DMS153 treated with DMSO at 0.1 percent for 48 hours (cell line): ENCODE measurements at regions not wholly inside any gene's neighbourhood (a gene's known extent, or its start where the extent isn't known, plus 50 kb on each side); places are given as distances from the start of the nearest gene placed in this dataset.

Experiments
- DNase-seq: peaks from one replicate; lab custom pipeline; 2025; ENCODE audit not compliant: unreplicated experiment; lab: John Stamatoyannopoulos, UW

DNA sequence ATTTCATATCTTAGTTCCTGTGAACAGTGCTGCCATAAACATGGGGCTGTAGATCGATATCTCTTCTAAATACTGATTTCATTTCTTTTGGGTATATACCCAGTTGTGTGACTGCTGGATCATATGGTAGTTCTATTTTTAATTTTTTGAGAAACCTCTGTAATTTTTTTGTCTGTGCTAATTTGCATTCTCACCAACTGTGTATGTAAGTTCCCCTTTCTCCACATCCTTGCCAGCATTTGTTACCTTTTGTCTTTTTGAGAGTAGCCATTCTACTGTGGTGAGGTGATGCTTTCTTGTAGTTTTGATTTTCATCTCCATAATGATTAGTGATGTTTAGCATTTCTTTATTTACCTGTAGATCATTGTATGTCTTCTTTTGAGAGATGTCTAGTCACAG lies 2086.5 kb upstream of the TENM3 start:
- no peak for DNase-seq

- DNase-seq = no peak
Measured at GRCh38 chr4:180160195-180160983, 2082.8 kb upstream of the TENM3 start.

GRCh38 chr4:180164799-180165198 lies 2078.4 kb upstream of the TENM3 start:
- no peak for DNase-seq

GRCh38 chr4:180169394-180169793 lies 2073.8 kb upstream of the TENM3 start:
- DNase-seq = no peak

GRCh38 chr4:180169966-180170365 lies 2073.2 kb upstream of the TENM3 start:
- DNase-seq = no peak

DNA sequence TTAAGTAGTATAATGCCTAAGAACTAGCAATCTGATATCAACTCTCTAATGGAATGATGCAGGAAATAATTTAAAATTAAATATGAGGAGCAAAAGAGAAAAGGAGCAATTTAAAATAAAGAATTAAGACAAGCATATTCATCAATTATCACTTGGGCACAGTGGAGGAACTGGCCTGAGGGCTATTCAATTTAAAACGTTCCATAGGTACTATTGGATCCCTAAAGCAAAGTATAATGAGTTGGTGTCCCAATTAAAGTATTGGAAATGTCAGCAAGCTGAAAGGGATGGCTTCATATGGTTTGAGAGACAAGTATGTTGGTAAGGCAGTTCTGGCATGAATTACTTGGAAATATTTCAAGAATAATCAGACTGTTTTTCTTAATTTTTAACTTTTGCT lies 2064.1 kb upstream of the TENM3 start:
- no peak for DNase-seq

DNA sequence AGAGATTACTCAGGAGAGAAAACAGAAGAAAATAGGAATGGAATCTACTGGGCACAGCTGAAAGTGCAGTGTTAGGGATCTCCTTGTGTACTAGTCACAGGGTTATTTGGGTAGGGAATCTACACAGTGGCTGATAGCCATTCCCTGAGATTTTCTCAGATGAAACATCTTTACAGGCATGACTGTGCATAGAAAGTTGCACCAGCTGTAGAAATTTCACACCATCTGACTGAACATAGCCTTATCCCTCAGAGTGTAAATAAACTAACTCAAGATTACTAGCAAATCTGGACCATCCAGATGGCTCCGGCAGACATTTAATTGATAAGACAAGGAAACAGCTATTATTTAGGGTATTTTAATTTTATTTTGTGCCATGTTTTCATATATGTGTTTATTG lies 2053.5 kb upstream of the TENM3 start:
- no peak for DNase-seq

DNA sequence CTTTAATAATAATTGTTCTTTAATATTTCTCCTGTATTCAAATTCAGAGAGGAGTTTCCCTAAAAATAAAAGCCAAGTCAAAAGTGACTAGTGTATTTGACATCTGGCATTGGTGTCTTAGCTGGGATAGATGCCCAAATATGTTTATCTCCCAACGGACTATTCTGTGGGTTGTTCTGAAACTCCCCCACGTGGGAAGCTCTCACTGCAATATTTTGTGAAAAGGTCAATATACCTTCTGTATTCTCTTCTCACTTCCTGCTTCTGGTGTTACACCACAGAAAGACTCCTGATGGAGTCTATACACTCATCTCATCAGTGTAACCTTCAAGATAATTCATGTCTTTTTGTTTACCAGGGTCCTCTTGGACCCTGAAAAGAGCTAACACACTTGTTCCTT lies 2052.8 kb upstream of the TENM3 start:
- no peak for DNase-seq

GRCh38 chr4:180197471-180197870 lies 2045.7 kb upstream of the TENM3 start:
- no peak for DNase-seq

- no peak for DNase-seq
Measured at GRCh38 chr4:180203349-180203748, 2039.9 kb upstream of the TENM3 start.

DNA sequence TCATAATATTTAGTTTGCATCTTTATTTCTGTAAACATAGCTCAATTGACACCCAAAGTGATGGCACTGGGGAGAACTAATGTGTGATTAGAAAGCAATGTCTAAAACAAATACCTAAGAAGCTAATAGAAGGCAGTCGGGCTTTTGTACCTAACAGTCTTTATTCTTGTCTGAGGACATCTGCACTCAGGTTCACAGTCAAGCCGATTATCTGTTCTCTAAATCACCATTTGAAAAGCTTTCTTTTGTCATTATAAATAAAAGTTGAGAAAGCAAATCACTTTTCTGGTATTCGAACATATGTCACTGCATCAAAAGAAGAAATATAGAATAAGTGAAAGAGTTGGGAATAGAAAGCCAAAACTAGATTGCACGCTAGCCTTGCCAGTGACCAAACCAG lies 2037.9 kb upstream of the TENM3 start:
- no peak for DNase-seq

DNA sequence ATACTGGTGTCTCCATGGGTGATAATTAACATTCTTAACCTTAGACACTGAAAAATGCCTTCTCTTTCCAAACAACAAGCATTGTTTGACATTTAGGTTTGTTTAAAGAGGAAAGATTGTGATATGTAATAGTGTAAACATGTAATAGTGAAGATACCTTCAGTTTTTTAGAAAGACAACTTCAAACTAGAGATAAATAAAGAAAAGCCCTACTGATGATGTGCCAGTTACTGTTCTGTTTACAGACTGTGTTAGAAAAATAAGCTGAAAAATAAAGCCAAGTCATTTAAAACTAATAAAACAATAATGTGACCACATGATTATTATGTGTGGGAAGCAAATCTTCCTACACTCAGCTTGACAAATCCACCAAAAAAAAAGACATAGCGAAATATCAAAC lies 2035.3 kb upstream of the TENM3 start:
- DNase-seq = no peak

GRCh38 chr4:180217070-180217469 lies 2026.1 kb upstream of the TENM3 start:
- no peak for DNase-seq

GRCh38 chr4:180219080-180219479 lies 2024.1 kb upstream of the TENM3 start:
- DNase-seq = no peak

- DNase-seq = no peak
Measured at GRCh38 chr4:180225977-180226376, 2017.2 kb upstream of the TENM3 start.

DNA sequence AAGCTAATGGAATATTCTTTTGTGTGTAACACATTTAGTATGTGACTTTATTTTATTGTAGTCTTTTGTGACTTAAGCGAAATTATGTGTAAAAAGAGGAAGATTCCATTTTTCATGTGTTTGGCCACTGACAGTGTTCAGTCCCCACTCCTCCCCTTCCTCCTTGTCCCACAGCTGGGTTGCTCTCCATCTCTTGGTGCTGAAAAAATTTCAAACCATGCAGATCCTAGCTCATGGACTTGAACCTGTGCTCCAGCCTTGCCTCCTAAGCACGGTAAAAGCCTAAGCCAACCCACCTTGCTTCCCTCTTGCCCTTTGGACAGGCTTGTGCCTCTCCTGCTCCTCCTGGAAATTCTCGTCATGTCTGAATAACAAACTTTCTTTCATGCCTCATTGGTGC lies 2008.5 kb upstream of the TENM3 start:
- no peak for DNase-seq

- no peak for DNase-seq
Measured at GRCh38 chr4:180240670-180241069, 2002.5 kb upstream of the TENM3 start.

DNA sequence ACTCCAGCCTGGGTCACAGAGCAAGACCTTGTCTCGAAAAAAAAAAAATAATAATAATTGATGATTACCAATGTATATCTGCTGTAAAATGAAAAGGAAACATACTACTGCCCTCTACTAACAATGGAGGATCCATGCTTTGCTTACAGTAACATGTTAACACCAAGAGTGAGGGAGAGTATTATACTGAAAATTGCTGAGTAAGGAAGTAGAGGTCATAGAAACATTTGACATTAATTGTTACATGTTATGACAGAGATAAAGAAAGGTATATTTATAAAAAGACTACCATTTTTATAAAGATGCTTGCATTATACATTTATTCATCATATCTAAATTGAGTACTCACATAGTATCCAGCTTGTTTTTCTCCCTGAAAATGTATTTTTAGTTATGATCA lies 1989.8 kb upstream of the TENM3 start:
- DNase-seq = no peak

- DNase-seq = no peak
Measured at GRCh38 chr4:180261346-180261745, 1981.9 kb upstream of the TENM3 start.

DNA sequence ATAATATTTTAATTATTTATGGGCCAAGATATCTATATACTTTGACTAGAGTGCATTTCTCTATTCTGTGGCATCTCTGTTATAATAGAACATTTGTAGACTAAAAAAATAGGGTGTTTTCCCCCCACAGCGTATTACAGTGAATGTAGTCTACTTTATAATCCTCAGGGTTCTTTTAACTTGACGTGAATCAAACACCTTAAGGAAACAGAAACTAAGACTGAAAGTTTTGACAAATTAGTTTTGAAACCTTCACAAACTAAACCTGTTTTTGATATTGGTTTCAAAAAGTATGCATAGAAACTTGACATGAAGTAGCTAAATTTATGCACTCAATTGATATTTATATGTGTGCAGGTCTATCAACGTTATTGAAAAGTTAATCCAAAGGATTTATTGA lies 1963.1 kb upstream of the TENM3 start:
- no peak for DNase-seq

DNA sequence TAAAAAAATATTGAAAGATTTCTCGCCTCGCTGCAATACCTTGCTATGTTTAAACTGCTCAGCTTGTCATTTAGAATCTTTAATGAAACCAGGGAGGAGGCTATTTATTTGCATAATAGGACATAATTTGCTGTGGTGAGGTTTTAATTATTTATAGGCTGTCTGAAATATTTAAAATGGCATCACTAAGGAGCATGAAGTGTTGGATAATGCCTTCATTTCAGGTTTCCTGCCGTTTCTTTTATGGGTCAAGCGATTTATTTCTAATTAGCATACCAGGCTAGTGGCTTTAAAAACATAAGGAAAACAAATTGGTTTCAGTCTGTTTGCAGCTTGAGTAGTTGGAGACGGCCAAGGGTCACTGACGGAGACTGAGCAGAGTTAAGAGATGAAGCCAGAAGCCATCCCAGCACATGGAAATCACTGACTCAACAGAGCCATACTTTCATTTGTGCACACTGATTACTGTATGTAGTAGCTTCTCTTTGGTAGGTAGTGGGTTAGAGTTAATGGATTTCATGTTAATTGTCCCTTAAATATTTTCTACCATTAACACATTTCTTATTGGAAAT lies 1962.4 kb upstream of the TENM3 start:
- no peak for DNase-seq

- DNase-seq = no peak
Measured at GRCh38 chr4:180281724-180282123, 1961.5 kb upstream of the TENM3 start.

- no peak for DNase-seq
Measured at GRCh38 chr4:180284267-180284666, 1958.9 kb upstream of the TENM3 start.
